HEK293T (cell line): ENCODE measurements at regions not wholly inside any gene's neighbourhood (a gene's known extent, or its start where the extent isn't known, plus 50 kb on each side); places are given as distances from the start of the nearest gene placed in this dataset.

ENCODE experiments used
- CTCF ChIA-PET: fragments of 350-600 bp; formaldehyde crosslinking; extraction: SDS; loops from one replicate; lab custom pipeline; 2021; ENCODE audit warnings: antibody characterized with exemption, inconsistent platforms; lab: Yijun Ruan, JAX
- POLR2A ChIA-PET: fragments of 350-600 bp; formaldehyde crosslinking; extraction: SDS; loops from one replicate; lab custom pipeline; 2020; ENCODE audit warnings: antibody characterized with exemption, inconsistent platforms; lab: Yijun Ruan, JAX
- DNase-seq: peaks from one replicate; pipeline ENCODE4 v3.0.0; 2012; ENCODE audit warnings: mixed read lengths; ENCODE audit errors: extremely low spot score
- ARNT ChIP-seq: fragments of 450-650 bp; IDR thresholded peaks from 2 replicates; pipeline ENCODE4 v1.6.1; 2017; ENCODE audit warnings: mild to moderate bottlenecking
- BHLHE40 ChIP-seq: fragments of 450-650 bp; IDR thresholded peaks from 2 replicates; pipeline ENCODE4 v1.6.1; 2016; ENCODE audit warnings: mild to moderate bottlenecking, moderate library complexity, borderline replicate concordance
- CTBP1 ChIP-seq: fragments of 450-650 bp; IDR thresholded peaks from 2 replicates; pipeline ENCODE4 v1.6.1; 2016; ENCODE audit warnings: borderline replicate concordance
- ELF4 ChIP-seq: fragments of 450-650 bp; IDR thresholded peaks from 2 replicates; pipeline ENCODE4 v1.6.1; 2017; ENCODE audit warnings: antibody characterized with exemption
- FOXA1 ChIP-seq: fragments of 450-650 bp; IDR thresholded peaks from 2 replicates; pipeline ENCODE4 v1.6.1; 2016; ENCODE audit warnings: mild to moderate bottlenecking
- FOXK2 ChIP-seq: fragments of 450-650 bp; IDR thresholded peaks from 2 replicates; pipeline ENCODE4 v1.6.1; 2016; ENCODE audit warnings: mild to moderate bottlenecking
- FOXM1 ChIP-seq: fragments of 450-650 bp; IDR thresholded peaks from 2 replicates; pipeline ENCODE4 v1.6.1; 2017; ENCODE audit warnings: mild to moderate bottlenecking, borderline replicate concordance
- HDGF ChIP-seq: fragments of 450-650 bp; IDR thresholded peaks from 2 replicates; pipeline ENCODE4 v1.6.1; 2017; ENCODE audit warnings: antibody characterized with exemption, borderline replicate concordance
- L3MBTL2 ChIP-seq: fragments of 450-650 bp; conservative IDR thresholded peaks from 2 replicates; pipeline ENCODE4 v1.6.1; 2016; ENCODE audit warnings: mild to moderate bottlenecking
- LEF1 ChIP-seq: fragments of 450-650 bp; IDR thresholded peaks from 2 replicates; pipeline ENCODE4 v1.6.1; 2017; ENCODE audit warnings: mild to moderate bottlenecking, borderline replicate concordance
- NFRKB ChIP-seq: fragments of 450-650 bp; IDR thresholded peaks from 2 replicates; pipeline ENCODE4 v1.6.1; 2016; ENCODE audit warnings: mild to moderate bottlenecking, moderate library complexity
- PKNOX1 ChIP-seq: fragments of 450-650 bp; IDR thresholded peaks from 2 replicates; pipeline ENCODE4 v1.6.1; 2016
- SP1 ChIP-seq: fragments of 450-650 bp; IDR thresholded peaks from 2 replicates; pipeline ENCODE4 v1.6.1; 2017
- SUZ12 ChIP-seq: fragments of 450-650 bp; IDR thresholded peaks from 2 replicates; pipeline ENCODE4 v1.6.1; 2016; ENCODE audit warnings: mild to moderate bottlenecking
- TARDBP ChIP-seq: fragments of 450-650 bp; IDR thresholded peaks from 2 replicates; pipeline ENCODE4 v1.6.1; 2016
- ZNF384 ChIP-seq: fragments of 450-650 bp; IDR thresholded peaks from 2 replicates; pipeline ENCODE4 v1.6.1; 2016

GRCh38 chr11:127133061-127133460, 132.5 kb upstream of the KIRREL3 start:
- CTCF ChIA-PET: no interaction called here
- no peak for DNase-seq

GRCh38 chr11:127130321-127130720, 129.8 kb upstream of the KIRREL3 start:
- no peak for DNase-seq
- POLR2A ChIA-PET: no interaction called here
- no peak for TF ChIP-seq PKNOX1
- no peak for TF ChIP-seq FOXA1
- no peak for TF ChIP-seq NFRKB
- TF ChIP-seq HDGF: no peak
- TF ChIP-seq L3MBTL2: no peak
- TF ChIP-seq LEF1: no peak
- no peak for TF ChIP-seq BHLHE40
- CTCF ChIA-PET: no interaction called here

More at GRCh38 chr11:127133061-127133460, 132.5 kb upstream of the KIRREL3 start:
- TF ChIP-seq FOXM1 (no peak), SP1 (no peak), HDGF (no peak), LEF1 (no peak), NFRKB (no peak), L3MBTL2 (no peak), ZNF384 (no peak), FOXK2 (no peak), ARNT (no peak), BHLHE40 (no peak), ELF4 (no peak)
- POLR2A ChIA-PET: no interaction called here

GRCh38 chr11:127126986-127127385, 126.4 kb upstream of the KIRREL3 start:
- ChIA-PET CTCF (no interaction called here), POLR2A (no interaction called here)
- DNase-seq: no peak

GRCh38 chr11:127119356-127119755, 118.8 kb upstream of the KIRREL3 start:
- TF ChIP-seq NFRKB (no peak), FOXM1 (no peak), HDGF (no peak), LEF1 (no peak)
- POLR2A ChIA-PET: no interaction called here
- CTCF ChIA-PET: no interaction called here
- no peak for DNase-seq

More at GRCh38 chr11:127126986-127127385, 126.4 kb upstream of the KIRREL3 start:
- TF ChIP-seq ELF4 (no peak), FOXM1 (no peak), FOXA1 (no peak), TARDBP (no peak), SP1 (no peak), FOXK2 (no peak), CTBP1 (no peak), NFRKB (no peak), ARNT (no peak), BHLHE40 (no peak), HDGF (no peak), PKNOX1 (no peak)

- CTCF ChIA-PET: no interaction called here
- DNase-seq: no peak
- TF ChIP-seq HDGF (no peak), FOXK2 (no peak), CTBP1 (no peak), FOXM1 (no peak), TARDBP (no peak), ARNT (no peak), NFRKB (no peak), LEF1 (no peak), BHLHE40 (no peak), FOXA1 (no peak), PKNOX1 (no peak), ELF4 (no peak), L3MBTL2 (no peak), SP1 (no peak), SUZ12 (no peak), ZNF384 (no peak)
- POLR2A ChIA-PET: no interaction called here
These were observed 118.2 kb upstream of the KIRREL3 start for GRCh38 chr11:127118811-127119210.

- POLR2A ChIA-PET: no interaction called here
- no peak for TF ChIP-seq ELF4
- no peak for TF ChIP-seq FOXM1
- TF ChIP-seq PKNOX1: no peak
- TF ChIP-seq SP1: no peak
- TF ChIP-seq LEF1: no peak
- no peak for TF ChIP-seq FOXA1
- TF ChIP-seq SUZ12: no peak
- CTCF ChIA-PET: no interaction called here
- no peak for DNase-seq
These were observed 116.7 kb upstream of the KIRREL3 start for GRCh38 chr11:127117231-127117739.
